Ishikawa (cell line): ENCODE measurements at regions not wholly inside any gene's neighbourhood (a gene's known extent, or its start where the extent isn't known, plus 50 kb on each side); places are given as distances from the start of the nearest gene placed in this dataset.

Experiments used
- CEBPB ChIP-seq: IDR thresholded peaks from 2 replicates; pipeline ENCODE4 v1.6.1; 2012
- CREB1 ChIP-seq: IDR thresholded peaks from 2 replicates; pipeline ENCODE4 v1.6.1; 2012; ENCODE audit warnings: low read depth
- EGR1 ChIP-seq: IDR thresholded peaks from 2 replicates; pipeline ENCODE4 v1.6.1; 2012
- EP300 ChIP-seq: IDR thresholded peaks from 2 replicates; pipeline ENCODE4 v1.6.1; 2012; ENCODE audit warnings: borderline replicate concordance
- FOXM1 ChIP-seq: IDR thresholded peaks from 2 replicates; pipeline ENCODE4 v1.6.1; 2012; ENCODE audit warnings: low read depth, borderline replicate concordance
- NFIC ChIP-seq: IDR thresholded peaks from 2 replicates; pipeline ENCODE4 v1.6.1; 2012
- RAD21 ChIP-seq: IDR thresholded peaks from 2 replicates; pipeline ENCODE4 v1.6.1; 2012; ENCODE audit warnings: low read depth
- REST ChIP-seq: IDR thresholded peaks from 2 replicates; pipeline ENCODE4 v1.6.1; 2012; ENCODE audit warnings: low read depth, mild to moderate bottlenecking
- TAF1 ChIP-seq: IDR thresholded peaks from 2 replicates; pipeline ENCODE4 v1.6.1; 2012; ENCODE audit warnings: low read depth, mild to moderate bottlenecking
- TCF12 ChIP-seq: IDR thresholded peaks from 2 replicates; pipeline ENCODE4 v1.6.1; 2012; ENCODE audit warnings: low read depth
- TEAD4 ChIP-seq: IDR thresholded peaks from 2 replicates; pipeline ENCODE4 v1.6.1; 2012
- YY1 ChIP-seq: IDR thresholded peaks from 2 replicates; pipeline ENCODE4 v1.6.1; 2012; ENCODE audit warnings: low read depth
- ZBTB7A ChIP-seq: IDR thresholded peaks from 2 replicates; pipeline ENCODE4 v1.6.1; 2012; ENCODE audit warnings: low read depth
- TF ChIP-seq, protein P1 (sequence below): IDR thresholded peaks from 2 replicates; pipeline ENCODE4 v1.6.1; 2012
- TF ChIP-seq, protein P2 (sequence below): IDR thresholded peaks from 2 replicates; pipeline ENCODE4 v1.6.1; 2012

DNA sequence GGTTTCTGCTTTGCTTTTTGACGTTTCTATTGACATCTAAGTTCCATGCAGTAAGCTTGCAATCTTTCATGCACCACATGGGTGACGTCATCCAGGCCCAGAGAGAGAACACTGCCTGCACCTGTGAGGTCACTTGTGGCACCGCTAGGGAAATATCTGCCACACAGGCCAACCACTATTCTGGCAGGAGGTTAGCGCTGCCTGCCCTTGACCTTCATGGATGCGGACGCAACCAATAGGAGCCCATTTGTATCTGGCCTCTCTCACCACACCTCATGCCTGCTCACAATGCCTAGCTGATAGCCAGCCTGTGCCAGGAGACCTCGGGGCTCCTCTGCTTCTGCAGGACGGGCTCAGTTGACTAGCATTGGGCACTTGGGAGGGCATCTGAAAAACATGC is 55.8 kb upstream of the PRR23E start:
- TF ChIP-seq FOXM1 (no peak), RAD21 (no peak), TCF12 (no peak), CREB1 (no peak), TEAD4 (no peak), ZBTB7A (no peak), REST (no peak), YY1 (no peak), EP300 (no peak), CEBPB (no peak), TAF1 (no peak), EGR1 (no peak), NFIC (no peak)
- TF ChIP-seq, protein P1, sequence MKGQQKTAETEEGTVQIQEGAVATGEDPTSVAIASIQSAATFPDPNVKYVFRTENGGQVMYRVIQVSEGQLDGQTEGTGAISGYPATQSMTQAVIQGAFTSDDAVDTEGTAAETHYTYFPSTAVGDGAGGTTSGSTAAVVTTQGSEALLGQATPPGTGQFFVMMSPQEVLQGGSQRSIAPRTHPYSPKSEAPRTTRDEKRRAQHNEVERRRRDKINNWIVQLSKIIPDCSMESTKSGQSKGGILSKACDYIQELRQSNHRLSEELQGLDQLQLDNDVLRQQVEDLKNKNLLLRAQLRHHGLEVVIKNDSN = no peak
- TF ChIP-seq, protein P2, sequence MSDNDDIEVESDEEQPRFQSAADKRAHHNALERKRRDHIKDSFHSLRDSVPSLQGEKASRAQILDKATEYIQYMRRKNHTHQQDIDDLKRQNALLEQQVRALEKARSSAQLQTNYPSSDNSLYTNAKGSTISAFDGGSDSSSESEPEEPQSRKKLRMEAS = no peak

DNA sequence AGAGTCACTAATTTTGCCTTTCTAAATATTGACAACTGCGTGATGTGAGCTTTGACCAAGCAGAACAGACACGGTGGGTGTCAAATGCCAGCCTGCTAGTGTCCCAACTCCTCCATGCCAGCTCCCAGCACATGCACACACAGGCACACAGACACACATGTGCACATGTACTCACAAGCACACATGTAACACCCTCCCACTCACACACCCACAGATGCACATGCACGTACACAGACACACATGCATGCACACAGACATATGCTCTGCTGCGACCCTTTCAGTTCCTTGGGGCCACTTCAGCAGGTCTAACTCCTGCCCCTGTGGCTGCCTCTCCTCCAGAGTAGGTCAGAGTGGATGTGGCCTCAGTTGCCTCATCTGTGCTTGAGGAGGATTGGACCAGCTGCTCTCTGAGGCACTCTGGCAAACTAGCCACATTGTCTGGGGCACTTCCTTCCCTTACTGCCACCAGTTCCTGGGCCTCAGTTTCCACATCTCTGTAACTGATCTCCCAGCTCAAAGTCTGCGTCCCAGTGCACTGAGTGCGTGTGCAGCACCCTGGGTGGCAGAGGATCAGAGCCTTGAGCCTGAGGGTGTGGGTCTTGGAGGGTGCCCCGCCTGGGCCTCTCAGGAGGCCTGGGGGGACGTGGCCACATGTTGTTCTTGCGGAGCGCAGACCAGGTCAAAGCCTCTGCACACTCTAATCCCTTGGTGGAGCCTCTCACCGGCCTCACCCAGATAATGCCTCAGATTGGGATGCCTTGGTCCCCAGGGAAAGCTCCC is 55.0 kb upstream of the PRR23E start:
- TF ChIP-seq, protein P1 = no peak
- no peak for TF ChIP-seq CREB1
- TF ChIP-seq TEAD4 = no peak
- TF ChIP-seq FOXM1 = no peak
- no peak for TF ChIP-seq RAD21
- TF ChIP-seq, protein P2 = no peak

GRCh38 chr3:127139601-127140500 is 53.1 kb upstream of the PRR23E start:
- no peak for TF ChIP-seq TCF12
- no peak for TF ChIP-seq REST
- TF ChIP-seq, protein P2 = no peak
- no peak for TF ChIP-seq EP300
- TF ChIP-seq FOXM1 = no peak
- TF ChIP-seq CEBPB = no peak
- no peak for TF ChIP-seq NFIC
- TF ChIP-seq RAD21 = no peak

DNA sequence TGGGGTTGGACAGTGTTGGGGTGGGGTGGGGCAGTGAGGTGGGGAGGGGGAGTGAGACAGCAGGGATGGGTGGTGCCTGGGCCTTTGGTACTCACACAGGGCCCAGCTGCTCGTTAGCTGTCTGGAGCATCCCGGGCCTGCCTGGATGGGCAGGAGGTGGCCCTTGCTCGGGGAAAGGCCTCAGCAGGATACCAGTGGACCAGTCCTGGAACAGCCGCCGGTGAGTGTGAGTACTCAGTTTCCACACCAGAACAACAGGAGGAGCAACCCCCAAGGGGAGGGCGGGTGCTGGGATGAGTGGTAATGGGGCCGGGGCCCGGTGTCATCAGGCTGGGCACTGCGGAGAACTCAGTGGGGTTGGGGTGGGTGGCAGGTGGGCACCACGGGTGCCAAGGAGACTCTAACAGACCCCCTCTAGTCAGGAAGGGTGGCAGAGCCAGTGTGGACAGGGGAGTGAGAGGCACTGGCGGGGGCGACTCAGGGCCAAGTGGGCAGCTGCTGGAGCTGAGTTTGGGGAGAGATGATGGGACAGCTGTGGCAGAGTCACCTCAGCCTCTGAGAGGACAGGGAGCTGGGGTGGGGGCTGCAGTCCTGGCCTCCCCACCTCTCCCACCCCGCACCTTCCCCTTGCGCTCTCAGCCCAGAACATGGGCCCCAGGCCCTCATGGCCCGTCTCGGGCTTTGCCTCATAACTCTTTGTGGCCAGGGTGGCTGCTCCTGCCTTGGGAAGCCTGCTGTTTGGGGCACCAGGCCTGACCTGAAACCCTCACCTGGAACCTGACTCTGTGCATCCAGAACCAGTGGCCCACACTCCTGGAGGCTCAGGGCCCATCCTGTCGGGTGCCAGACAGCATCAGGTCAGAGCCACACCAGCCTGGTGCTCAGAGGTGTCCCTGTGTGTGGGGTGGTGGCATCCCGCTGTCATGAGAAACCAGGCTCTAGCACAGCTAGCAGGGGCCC is 52.1 kb upstream of the PRR23E start:
- TF ChIP-seq TAF1 = no peak
- no peak for TF ChIP-seq NFIC
- TF ChIP-seq TEAD4 = no peak
- no peak for TF ChIP-seq CREB1
